Mesenchymal stem cell (in vitro differentiated cells and primary cell): ENCODE measurements at regions not wholly inside any gene's neighbourhood (a gene's known extent, or its start where the extent isn't known, plus 50 kb on each side); places are given as distances from the start of the nearest gene placed in this dataset.

Source experiments
- DNase-seq: peaks from one replicate; pipeline ENCODE4 v3.0.0-alpha.2; 2013
- H2AFZ ChIP-seq: one replicate; pipeline ENCODE4 v1.6.1; 2013; ENCODE audit warnings: low read depth, mild to moderate bottlenecking, control low read depth, inconsistent platforms, low read length, moderate library complexity
- H2AK5ac ChIP-seq: 2 replicates; pipeline ENCODE4 v1.6.1; 2013; ENCODE audit warnings: low read length, moderate library complexity, mild to moderate bottlenecking, inconsistent platforms; ENCODE audit not compliant: severe bottlenecking
- H2BK120ac ChIP-seq: one replicate; pipeline ENCODE4 v1.6.1; 2013; ENCODE audit warnings: low read depth, mild to moderate bottlenecking, inconsistent platforms, low read length, moderate library complexity
- H2BK12ac ChIP-seq, 2 experiments: one replicate each; pipeline ENCODE4 v1.6.1; 2013; ENCODE audit warnings: inconsistent platforms in 2 of 2, low read length in 2 of 2, mild to moderate bottlenecking in 2 of 2, moderate library complexity in 2 of 2, control low read depth in 1 of 2
- H2BK15ac ChIP-seq: one replicate; pipeline ENCODE4 v1.6.1; 2013; ENCODE audit warnings: mild to moderate bottlenecking, low read depth, inconsistent platforms; ENCODE audit not compliant: poor library complexity, severe bottlenecking
- H2BK5ac ChIP-seq: 2 replicates; pipeline ENCODE4 v1.6.1; 2013; ENCODE audit warnings: low read depth, mild to moderate bottlenecking, low read length, control low read depth, inconsistent platforms; ENCODE audit not compliant: poor library complexity, severe bottlenecking
- H3K14ac ChIP-seq, 2 experiments: one replicate each; pipeline ENCODE4 v1.6.1; 2013; ENCODE audit warnings: inconsistent platforms in 2 of 2, low read length in 2 of 2, control low read depth in 1 of 2, mild to moderate bottlenecking in 1 of 2, moderate library complexity in 1 of 2
- H3K18ac ChIP-seq, 2 experiments: one replicate each; pipeline ENCODE4 v1.6.1; 2013; ENCODE audit warnings: inconsistent platforms in 2 of 2, low read length in 2 of 2, control low read depth in 1 of 2, low read depth in 1 of 2, mild to moderate bottlenecking in 1 of 2
- H3K23ac ChIP-seq, 2 experiments: one replicate each; pipeline ENCODE4 v1.6.1; 2013; ENCODE audit warnings: inconsistent platforms in 2 of 2, low read length in 2 of 2, mild to moderate bottlenecking in 2 of 2, moderate library complexity in 2 of 2, control low read depth in 1 of 2
- H3K27ac ChIP-seq: 2 replicates; pipeline ENCODE4 v1.5.1; 2013; ENCODE audit warnings: mild to moderate bottlenecking, moderate library complexity, low read length, control low read depth, inconsistent platforms; ENCODE audit not compliant: poor library complexity, severe bottlenecking
- H3K27me3 ChIP-seq, 2 experiments: 2 replicates each; pipeline versions ENCODE4 v1.6.1 to v1.7.0; 2013; ENCODE audit warnings: low read length in 2 of 2, mild to moderate bottlenecking in 2 of 2, moderate library complexity in 2 of 2, control low read depth in 1 of 2, inconsistent platforms in 1 of 2; ENCODE audit not compliant: control insufficient read depth in 1 of 2, insufficient read depth in 1 of 2
- H3K36me3 ChIP-seq, 2 experiments: 2 replicates each; pipeline versions ENCODE4 v1.6.1 to v1.7.0; 2013; ENCODE audit warnings: low read length in 2 of 2, control low read depth in 1 of 2, inconsistent platforms in 1 of 2, low read depth in 1 of 2, mild to moderate bottlenecking in 1 of 2; ENCODE audit not compliant: insufficient read depth in 2 of 2, control insufficient read depth in 1 of 2
- H3K4ac ChIP-seq, 2 experiments: one replicate each; pipeline ENCODE4 v1.6.1; 2013; ENCODE audit warnings: inconsistent platforms in 2 of 2, low read length in 2 of 2, mild to moderate bottlenecking in 2 of 2, moderate library complexity in 2 of 2, control low read depth in 1 of 2, low read depth in 1 of 2
- H3K4me1 ChIP-seq: 2 replicates; pipeline ENCODE4 v1.6.1; 2013; ENCODE audit warnings: low read depth, low read length, control low read depth; ENCODE audit not compliant: control insufficient read depth, insufficient read depth
- H3K4me2 ChIP-seq: 2 replicates; pipeline ENCODE4 v1.6.1; 2013; ENCODE audit warnings: low read length, mild to moderate bottlenecking, inconsistent platforms; ENCODE audit not compliant: poor library complexity, severe bottlenecking
- H3K4me3 ChIP-seq, 2 experiments: 2 replicates each; pipeline versions ENCODE4 v1.5.1 to v1.7.0; 2013; ENCODE audit warnings: low read length in 2 of 2, mild to moderate bottlenecking in 2 of 2, control low read depth in 1 of 2, low read depth in 1 of 2; ENCODE audit not compliant: insufficient read depth in 1 of 2
- H3K79me1 ChIP-seq: replicated peaks from 2 replicates; pipeline ENCODE4 v1.6.1; 2013; ENCODE audit warnings: mild to moderate bottlenecking, control low read depth, low read length, inconsistent platforms; ENCODE audit not compliant: poor library complexity, severe bottlenecking
- H3K9ac ChIP-seq: 2 replicates; pipeline ENCODE4 v1.7.0; 2013; ENCODE audit warnings: mild to moderate bottlenecking, low read length, moderate library complexity
- H3K9me3 ChIP-seq: 2 replicates; pipeline ENCODE4 v1.7.0; 2013; ENCODE audit warnings: mild to moderate bottlenecking, low read length; ENCODE audit not compliant: control insufficient read depth
- H4K8ac ChIP-seq: one replicate; pipeline ENCODE4 v1.6.1; 2013; ENCODE audit warnings: inconsistent platforms, mild to moderate bottlenecking, low read length, moderate library complexity
- H4K91ac ChIP-seq: one replicate; pipeline ENCODE4 v1.6.1; 2013; ENCODE audit warnings: mild to moderate bottlenecking, low read length, inconsistent platforms
- WGBS: methylation state at CpG from one replicate; pipeline ENCODE4 v1.1.7; 2013; ENCODE audit warnings: mixed read lengths; 5-methylcytosine and 5-hydroxymethylcytosine counted together

DNA sequence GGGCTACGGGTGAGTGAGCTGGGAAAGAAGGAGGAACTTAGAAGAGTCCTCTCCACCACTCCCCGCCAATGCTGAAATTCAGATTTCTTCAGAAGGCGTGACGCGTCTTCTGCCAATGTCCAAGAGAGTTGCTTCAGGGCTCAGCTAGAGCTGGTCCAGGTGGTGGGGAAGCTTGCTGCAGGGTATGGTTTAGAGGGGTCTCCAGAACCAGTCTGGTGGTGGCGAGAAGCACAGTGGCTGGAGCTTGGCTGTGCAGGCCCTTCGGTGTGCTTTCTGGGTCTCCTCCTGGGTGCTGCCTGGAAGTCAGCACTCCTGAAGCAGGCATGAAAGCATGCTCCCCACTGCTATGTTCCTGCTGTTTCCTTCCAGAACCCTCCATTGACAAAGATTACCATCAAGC is 387.2 kb downstream of the PTPRU start:
- 79% methylated on average over 7 of the region's 7 CpGs for WGBS
- Histone ChIP-seq H3K9ac (no peak overlapping the region), H3K79me1 (no peaks in the 10 kb centered on the region), H2BK120ac (no peak overlapping the region), H3K9me3 (no peaks in the 10 kb centered on the region), H2AK5ac (no peak overlapping the region), H2BK12ac (no peak overlapping the region), H4K8ac (no peak overlapping the region), H3K4me2 (no peak overlapping the region), H2BK5ac (no peak overlapping the region), H3K27me3 (peaks cover 0 to 23% of the 10 kb centered on the region in 2 experiments), H3K4me1 (no peaks in the 10 kb centered on the region), H3K4me3 (no peak overlapping the region), H3K36me3 (no peaks in the 10 kb centered on the region), H3K27ac (no peak overlapping the region), H3K14ac (no peak overlapping the region), H3K18ac (no peak overlapping the region), H4K91ac (no peak overlapping the region), H3K23ac (no peak overlapping the region), H2AFZ (no peak overlapping the region), H2BK15ac (no peak overlapping the region), H3K4ac (no peak overlapping the region)
- no peak for DNase-seq

DNA sequence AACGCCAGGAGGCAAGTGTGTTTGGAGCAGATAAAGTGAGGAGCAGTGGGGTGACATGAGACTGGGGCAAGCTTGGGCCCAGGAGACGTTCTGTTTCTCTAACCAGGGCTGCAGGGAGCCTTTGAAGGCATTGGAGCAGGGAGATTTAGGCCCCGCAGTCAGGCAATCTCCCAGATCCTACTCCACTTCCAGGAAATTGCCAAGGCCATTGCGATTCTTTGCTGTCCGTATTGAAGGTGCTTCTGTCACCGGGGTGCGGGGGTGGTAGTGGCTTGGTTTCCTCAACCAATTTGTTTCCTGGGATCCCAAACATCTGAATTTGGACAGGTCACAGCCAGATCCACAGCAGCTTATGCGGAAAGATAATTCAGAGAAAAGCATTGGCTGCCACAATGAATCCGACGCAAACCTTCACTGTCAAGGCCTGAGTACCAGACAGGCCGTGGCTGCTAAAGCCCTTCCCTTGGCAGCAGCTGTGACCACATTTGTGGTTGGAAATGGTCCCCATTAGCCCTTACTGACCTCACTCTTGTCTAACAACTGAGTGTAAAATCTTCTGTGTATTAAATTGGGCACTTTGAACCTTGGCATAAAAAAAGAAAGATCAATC is 385.6 kb downstream of the PTPRU start:
- Histone ChIP-seq H3K36me3 (no peaks in the 10 kb centered on the region), H4K8ac (no peak overlapping the region), H3K4ac (no peak overlapping the region), H3K79me1 (no peaks in the 10 kb centered on the region), H3K27ac (no peak overlapping the region), H3K4me2 (no peak overlapping the region), H3K4me1 (no peaks in the 10 kb centered on the region), H3K14ac (no peak overlapping the region), H2BK120ac (no peak overlapping the region), H2AK5ac (no peak overlapping the region), H2AFZ (no peak overlapping the region), H2BK15ac (no peak overlapping the region), H2BK12ac (no peak overlapping the region), H4K91ac (no peak overlapping the region), H3K9ac (no peak overlapping the region), H3K4me3 (no peak overlapping the region), H2BK5ac (no peak overlapping the region), H3K27me3 (peaks cover 0 to 23% of the 10 kb centered on the region in 2 experiments), H3K18ac (no peak overlapping the region), H3K9me3 (no peaks in the 10 kb centered on the region), H3K23ac (no peak overlapping the region)
- no peak for DNase-seq
- 82% methylated on average over 11 of the region's 11 CpGs for WGBS

DNA sequence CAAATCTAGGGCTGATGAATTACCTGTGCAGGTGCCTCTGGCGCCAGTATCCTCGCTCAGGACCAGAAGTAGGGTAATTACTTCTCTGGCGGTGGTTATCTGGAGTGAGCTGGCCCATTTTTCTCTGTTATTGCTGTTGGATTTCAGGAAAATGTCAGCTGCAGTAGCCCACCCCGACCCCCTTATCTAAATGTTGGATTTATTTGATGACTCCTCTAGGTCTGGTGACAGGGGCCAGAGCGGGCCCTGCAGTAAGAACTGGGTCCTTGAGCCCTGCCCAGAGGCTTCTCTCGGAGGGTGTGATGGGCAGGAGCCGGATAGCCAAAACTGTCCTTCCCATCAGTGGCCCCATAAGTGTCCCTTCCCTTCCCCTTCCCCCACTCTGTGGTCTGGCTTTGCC is 384.3 kb downstream of the PTPRU start:
- Histone ChIP-seq H3K4me3 (no peak overlapping the region), H4K8ac (no peak overlapping the region), H3K27ac (no peak overlapping the region), H2BK12ac (no peak overlapping the region), H3K27me3 (peaks cover 0 to 19% of the 10 kb centered on the region in 2 experiments), H3K23ac (no peak overlapping the region), H2AFZ (no peak overlapping the region), H4K91ac (no peak overlapping the region), H3K79me1 (no peaks in the 10 kb centered on the region), H2BK120ac (no peak overlapping the region), H2BK5ac (no peak overlapping the region), H3K4me1 (no peaks in the 10 kb centered on the region), H2BK15ac (no peak overlapping the region), H2AK5ac (no peak overlapping the region), H3K14ac (no peak overlapping the region), H3K9ac (no peak overlapping the region), H3K18ac (no peak overlapping the region), H3K4ac (no peak overlapping the region), H3K4me2 (no peak overlapping the region), H3K9me3 (no peaks in the 10 kb centered on the region), H3K36me3 (no peaks in the 10 kb centered on the region)
- 73% methylated on average over 6 of the region's 7 CpGs for WGBS
- no peak for DNase-seq

DNA sequence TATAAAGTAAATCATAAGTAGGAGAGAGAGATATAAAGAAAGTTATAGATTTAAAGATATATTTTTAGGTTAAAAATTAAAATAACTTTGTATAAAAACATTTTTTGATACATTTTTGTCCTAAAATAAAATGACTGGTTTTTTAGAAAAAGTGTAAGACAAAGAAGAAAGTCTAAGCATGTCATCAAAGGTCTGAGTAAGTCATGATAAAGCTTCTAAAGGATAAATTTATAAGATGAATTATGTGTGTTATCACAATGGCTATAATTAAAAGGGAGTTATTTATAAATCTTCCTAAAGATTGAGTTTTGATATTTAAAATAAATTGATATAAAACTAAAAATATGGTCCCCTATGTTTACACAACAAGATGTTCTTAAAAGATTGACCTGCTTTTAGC is 370.9 kb downstream of the PTPRU start:
- no peak overlapping the region for H3K9ac ChIP-seq
- no peak overlapping the region for H3K14ac ChIP-seq
- peaks cover 16% of the 10 kb centered on the region for H3K9me3 ChIP-seq
- no peak overlapping the region for H3K18ac ChIP-seq
- H2BK120ac ChIP-seq = no peak overlapping the region
- no peak overlapping the region for H2AFZ ChIP-seq
- H3K4ac ChIP-seq = no peak overlapping the region
- no peaks in the 10 kb centered on the region for H3K4me1 ChIP-seq
- H2BK12ac ChIP-seq = no peak overlapping the region
- H2AK5ac ChIP-seq = no peak overlapping the region
- DNase-seq = no peak
- H4K91ac ChIP-seq = no peak overlapping the region
- no peak overlapping the region for H2BK15ac ChIP-seq
- no peaks in the 10 kb centered on the region for H3K36me3 ChIP-seq
- H3K4me3 ChIP-seq = no peak overlapping the region
- H4K8ac ChIP-seq = no peak overlapping the region
- no peak overlapping the region for H3K23ac ChIP-seq
- H3K79me1 ChIP-seq = no peaks in the 10 kb centered on the region
- no peak overlapping the region for H3K27ac ChIP-seq
- no peak overlapping the region for H2BK5ac ChIP-seq
- no peak overlapping the region for H3K4me2 ChIP-seq
- no peaks in the 10 kb centered on the region for H3K27me3 ChIP-seq
